Effector CD8-positive, alpha-beta T cell (primary cell): ENCODE measurements at regions not wholly inside any gene's neighbourhood (a gene's known extent, or its start where the extent isn't known, plus 50 kb on each side); places are given as distances from the start of the nearest gene placed in this dataset.

ENCODE experiments used
- DNase-seq: peaks from one replicate; lab custom pipeline; 2025; lab: John Stamatoyannopoulos, UW

DNA sequence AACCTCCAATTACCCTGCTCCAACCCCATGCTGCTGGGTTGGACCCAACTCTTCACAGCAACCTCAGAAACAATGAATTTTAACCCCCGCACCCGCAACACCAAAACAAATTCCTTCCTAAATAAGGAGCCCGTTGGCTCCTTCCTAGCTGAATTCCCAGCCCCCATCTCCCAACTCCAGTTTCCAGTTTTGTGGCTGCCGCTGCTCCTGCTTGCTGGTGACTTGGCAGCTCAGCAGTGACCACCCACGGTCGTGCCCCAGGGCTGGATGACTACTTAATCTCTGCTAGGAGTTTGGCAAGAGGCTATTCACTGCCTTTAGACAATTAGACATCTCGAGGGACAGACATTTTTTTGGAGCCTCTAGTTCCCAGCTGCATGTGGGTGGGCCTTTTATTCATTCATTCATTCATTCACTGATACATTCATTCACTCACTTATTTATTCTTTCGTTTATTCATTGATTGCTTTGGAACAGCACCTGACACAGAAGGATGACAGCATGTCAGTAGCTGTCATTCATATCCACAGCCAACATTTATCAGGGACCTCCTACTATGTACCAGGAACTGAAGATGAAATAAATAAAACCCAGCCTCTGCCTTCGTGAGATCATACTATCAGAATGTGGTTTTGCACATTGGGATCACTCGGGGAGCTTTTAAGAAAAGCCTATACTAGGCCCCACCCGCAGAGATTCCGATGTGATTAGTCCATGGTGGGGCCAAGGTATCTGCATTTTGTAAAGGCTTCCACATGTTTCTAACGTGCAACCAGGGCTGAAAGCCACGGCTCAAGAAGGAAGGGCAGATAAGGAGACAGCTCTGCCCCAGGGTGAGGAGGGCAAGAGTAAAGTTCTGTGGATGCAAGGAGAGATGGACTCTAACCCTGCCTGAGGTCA lies 256.5 kb downstream of the SHQ1 start:
- DNase-seq: no peak

- no peak for DNase-seq
Measured at GRCh38 chr3:72590732-72591221, 257.5 kb downstream of the SHQ1 start.

GRCh38 chr3:72587282-72587681 lies 261.0 kb downstream of the SHQ1 start:
- no peak for DNase-seq

DNA sequence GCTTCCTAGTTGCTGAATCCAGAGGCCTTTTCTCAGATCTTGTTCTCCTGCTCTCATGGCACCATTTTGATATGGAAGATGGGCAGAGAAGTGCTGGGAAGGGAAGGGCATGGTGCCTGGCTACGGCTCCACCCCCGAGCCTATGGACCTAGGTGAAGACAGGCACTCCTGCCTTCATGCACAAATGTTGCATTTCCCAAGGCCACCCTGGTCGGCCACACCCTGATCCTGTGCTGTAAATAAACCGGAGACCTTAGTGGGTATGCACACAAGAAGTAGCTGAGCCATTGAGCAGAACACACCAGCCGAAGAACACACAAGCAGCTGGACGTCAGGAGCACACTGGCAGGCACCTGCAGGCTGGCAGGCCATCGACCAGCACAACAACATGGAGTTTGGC lies 261.6 kb downstream of the SHQ1 start:
- no peak for DNase-seq

- no peak for DNase-seq
Measured at GRCh38 chr3:72585966-72586365, 262.3 kb downstream of the SHQ1 start.

DNA sequence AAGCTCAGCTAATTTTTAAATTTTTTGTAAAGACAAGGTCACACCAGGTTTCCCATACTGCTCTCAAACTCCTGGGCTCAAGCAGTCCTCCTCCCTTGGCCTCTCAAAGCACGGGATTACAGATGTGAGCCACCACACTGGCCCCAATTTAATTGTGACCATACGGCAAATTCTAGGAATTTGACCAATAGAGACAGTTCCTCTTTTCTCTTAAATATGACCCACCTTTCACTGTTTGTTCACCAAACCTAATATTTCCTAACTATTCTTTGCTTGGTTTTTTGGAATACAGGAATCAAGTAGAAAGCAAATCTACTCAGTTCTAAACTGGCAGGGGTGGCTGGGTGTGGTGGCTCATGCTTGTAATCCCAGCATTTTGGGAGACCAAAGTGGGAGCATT lies 264.0 kb downstream of the SHQ1 start:
- no peak for DNase-seq

GRCh38 chr3:72582963-72583362 lies 265.3 kb downstream of the SHQ1 start:
- DNase-seq: no peak

- DNase-seq: no peak
Measured at GRCh38 chr3:72582211-72582878, 265.9 kb downstream of the SHQ1 start.

DNA sequence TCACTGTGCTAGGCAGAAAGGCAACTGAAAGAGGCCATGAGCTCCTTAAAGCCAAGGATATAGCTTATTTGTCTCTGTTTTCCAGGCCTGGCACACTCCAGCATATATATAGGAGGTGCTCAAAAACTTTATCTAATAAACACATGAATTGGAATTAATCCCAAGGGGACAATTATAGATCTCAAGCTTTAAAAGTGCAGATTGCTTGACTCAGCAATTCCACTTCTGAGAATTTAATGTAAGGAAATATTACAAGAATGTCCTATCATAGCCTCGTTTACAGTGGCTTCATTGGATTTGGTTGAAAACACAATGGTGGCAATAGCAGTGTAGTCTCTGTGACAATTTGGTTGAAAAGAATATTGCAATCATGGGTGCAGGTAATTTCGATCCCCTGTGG lies 267.3 kb downstream of the SHQ1 start:
- DNase-seq: no peak

GRCh38 chr3:72580246-72580756 lies 267.9 kb downstream of the SHQ1 start:
- DNase-seq: no peak

DNA sequence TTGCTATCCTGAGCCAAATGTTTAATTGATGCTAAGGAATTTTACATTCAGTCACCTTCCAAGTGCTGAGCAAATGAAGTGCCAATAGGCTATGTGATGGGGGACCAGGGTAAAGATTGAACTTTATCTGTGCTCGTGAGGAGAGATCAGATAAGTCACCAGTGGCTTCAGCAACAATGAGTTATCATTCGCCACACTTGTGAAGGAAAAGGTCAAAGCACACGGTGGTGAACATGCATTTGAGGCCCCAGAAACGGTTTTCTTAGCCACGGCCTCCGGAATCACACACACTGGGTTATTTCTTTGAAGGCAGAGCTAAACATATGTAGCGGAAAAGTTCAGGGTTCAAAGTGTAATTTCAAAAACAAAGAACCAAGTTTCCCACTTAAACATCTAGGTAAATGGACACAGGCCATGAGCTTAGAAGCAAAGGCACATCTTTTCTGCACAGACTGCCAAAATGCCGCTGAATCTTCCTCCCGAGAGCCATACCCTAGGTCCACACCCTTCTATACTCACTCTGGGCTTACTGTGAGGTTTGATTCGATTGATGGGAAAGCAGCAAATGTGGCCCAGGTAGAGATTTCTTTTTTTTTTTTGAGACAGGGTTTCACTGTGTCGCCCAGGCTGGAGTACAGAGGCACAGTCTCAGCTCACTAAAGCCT lies 268.5 kb downstream of the SHQ1 start:
- no peak for DNase-seq

DNA sequence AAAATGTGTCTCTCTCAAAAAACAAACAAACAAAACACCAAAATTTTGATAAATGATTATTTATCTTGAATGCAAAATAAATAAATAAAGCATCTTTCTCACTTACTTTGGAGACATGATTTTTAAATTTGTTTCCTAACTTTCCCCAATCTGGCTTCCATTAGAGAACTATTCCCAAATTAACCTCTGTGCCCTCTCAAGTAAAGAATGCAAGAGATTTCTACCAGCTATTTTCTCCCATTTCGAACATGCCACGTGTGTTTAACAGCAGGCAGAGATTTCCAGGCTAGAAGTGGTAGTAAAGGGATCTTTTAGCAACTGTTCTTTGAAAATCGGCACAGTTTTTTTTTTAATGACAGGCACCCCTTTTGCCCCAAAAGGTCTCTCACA lies 269.1 kb downstream of the SHQ1 start:
- no peak for DNase-seq

DNA sequence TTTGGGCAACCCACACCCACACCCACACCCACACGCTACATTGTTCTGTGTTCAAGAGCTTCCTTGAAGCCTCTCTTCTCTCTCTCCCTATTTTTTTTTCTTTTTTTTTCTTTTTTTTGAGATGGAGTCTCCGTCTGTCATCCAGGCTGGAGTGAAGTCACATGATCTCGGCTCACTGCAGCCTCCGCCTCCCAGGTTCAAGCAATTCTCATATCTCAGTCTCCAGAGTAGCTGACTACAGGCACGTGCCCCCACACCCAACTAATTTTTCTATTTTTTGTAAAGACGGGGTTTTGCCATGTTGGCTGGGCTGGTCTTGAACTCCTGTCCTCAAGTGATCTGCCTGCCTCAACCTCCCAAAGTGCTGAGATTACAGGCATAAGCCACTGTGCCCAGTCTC lies 271.1 kb downstream of the SHQ1 start:
- no peak for DNase-seq

GRCh38 chr3:72576563-72576962 lies 271.7 kb downstream of the SHQ1 start:
- no peak for DNase-seq

GRCh38 chr3:72574144-72574543 lies 274.1 kb downstream of the SHQ1 start:
- DNase-seq: no peak

- DNase-seq: no peak
Measured at GRCh38 chr3:72573051-72573450, 275.2 kb downstream of the SHQ1 start.

GRCh38 chr3:72572489-72573007 lies 275.7 kb downstream of the SHQ1 start:
- DNase-seq: no peak

DNA sequence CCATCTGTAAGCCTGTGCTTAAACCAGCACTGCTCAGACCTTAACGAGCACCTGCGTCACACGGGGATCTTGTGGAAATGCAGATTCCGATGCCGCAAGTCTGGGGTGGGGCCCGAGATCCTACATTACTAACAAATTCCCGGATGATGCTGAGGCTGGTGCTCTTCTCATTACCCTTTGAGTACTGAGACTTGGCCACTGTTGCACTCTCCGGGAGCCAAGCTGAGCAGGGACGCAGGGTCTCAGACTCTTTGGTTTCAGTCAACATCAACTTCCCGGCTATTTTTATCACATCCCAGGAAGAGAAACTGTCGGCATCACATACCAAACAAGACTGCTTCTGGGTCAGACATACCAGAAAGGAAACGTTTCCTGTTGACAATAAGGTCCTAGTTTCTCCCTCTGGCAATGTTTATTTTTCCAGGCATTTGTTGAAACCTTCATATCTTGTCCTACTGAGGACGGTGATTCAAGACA lies 276.6 kb downstream of the SHQ1 start:
- DNase-seq: no peak

DNA sequence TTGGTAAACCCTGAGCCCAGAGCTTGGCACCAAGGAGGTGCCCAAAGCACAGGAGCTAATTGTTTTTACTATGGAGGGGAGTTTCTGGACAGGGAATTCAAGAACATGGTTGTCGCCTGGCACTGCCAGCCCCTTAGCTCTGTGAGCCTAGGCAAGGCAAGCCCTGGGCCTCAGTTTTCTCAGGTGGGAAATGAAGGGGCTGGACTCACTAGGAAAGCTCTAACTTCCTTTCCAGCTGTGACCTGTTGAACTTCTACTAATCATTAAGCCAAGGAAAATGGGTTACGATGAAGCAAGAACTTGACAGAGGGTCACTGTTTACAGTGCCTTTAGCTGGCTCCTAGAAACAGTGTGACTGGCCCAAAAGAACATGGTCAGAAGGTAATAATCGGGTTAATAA lies 277.2 kb downstream of the SHQ1 start:
- DNase-seq: no peak

GRCh38 chr3:72569754-72570440 lies 278.3 kb downstream of the SHQ1 start:
- no peak for DNase-seq

- no peak for DNase-seq
Measured at GRCh38 chr3:72568083-72568482, 280.2 kb downstream of the SHQ1 start.

DNA sequence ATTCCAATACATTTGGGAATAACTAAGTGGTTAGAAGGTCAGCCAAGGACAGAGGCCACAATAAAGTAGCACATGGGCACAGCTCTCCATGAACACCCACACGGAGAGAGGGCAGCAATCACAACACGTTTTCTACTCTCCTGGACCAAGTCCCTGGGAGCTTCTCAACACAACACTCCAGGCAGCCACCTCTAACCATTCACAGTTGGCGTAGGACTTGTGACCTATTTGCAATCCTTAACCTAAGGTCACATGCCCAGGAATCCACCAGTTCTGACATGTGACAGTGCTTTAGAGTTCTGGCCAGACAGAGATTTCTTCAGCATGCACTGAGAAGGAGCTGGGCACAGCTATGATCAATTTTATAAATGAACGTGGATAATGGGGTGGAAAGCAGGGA lies 280.8 kb downstream of the SHQ1 start:
- DNase-seq: no peak
